ENCODE measurements at regions not wholly inside any gene's neighbourhood (a gene's known extent, or its start where the extent isn't known, plus 50 kb on each side); places are given as distances from the start of the nearest gene placed in this dataset.

DNA sequence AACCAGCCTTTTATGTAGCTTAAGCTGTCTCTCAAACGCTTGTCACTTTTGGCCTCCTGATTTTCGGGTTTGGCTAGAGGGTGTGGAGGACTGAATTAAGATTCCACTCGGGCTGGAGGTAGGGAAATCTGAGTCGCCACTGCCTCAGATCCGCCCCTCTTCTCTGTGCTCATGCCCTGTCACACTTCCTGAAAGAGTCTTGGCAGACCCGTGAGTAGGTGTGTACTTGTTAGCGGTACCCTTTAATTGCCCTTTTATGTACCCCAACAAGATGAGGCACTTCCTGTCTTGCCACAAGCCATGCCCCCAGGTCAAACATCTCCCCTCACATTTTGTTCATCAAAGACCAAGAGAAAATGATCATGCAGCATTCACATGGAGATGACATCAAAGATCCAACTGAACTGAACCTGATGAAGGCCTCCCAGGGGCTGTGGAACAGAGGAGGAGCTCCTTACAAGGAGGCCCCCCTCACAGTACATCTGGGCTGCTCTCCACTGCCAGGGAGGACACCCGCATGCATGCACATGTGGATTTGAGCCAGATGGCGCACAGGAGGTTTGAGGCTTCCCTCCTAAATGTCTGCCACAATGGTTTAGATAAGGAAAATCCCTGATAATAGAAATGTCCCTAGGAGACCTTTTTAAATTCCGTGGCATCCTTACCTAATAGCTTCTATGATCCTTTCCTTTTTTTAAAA, 86.5 kb upstream of the CDKN3 start:
- DNase-seq (ENCODE audit: low read depth in 2 of 2), result no peak

- DNase-seq (ENCODE audit: low read depth in 2 of 2), result no peak
Observed at GRCh38 chr14:54310851-54311228, 86.0 kb upstream of the CDKN3 start.

DNA sequence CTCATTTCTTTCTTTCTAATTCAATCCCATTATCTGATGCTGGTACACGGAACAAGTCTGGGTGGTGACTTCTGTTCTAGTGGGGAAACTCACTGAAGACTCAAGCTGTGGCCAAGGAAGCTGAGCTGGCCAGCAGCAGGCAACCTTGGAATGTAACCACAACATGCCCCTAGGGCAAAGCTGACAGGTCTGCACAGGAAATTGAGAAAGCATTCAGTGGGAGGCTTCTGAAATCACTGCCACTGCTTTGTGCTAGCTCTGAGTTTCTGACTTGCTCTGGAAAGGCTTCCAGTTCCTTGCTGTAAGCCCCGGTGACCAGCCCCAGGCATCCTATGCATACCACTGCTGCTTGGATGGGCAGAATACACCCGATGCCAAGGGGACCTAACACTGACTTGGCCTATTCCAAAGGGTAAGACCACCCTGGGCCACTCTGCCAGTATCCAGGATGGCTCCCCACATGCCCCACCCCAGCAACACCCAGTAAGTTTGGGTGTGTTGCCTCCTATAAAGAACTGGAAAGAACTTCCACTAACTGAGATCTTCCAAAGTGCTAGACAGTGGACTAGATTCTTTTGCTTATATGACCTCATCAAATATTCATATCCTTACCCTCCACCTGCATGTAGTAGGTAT, 84.5 kb upstream of the CDKN3 start:
- no peak for DNase-seq (ENCODE audit: low read depth in 2 of 2)

DNA sequence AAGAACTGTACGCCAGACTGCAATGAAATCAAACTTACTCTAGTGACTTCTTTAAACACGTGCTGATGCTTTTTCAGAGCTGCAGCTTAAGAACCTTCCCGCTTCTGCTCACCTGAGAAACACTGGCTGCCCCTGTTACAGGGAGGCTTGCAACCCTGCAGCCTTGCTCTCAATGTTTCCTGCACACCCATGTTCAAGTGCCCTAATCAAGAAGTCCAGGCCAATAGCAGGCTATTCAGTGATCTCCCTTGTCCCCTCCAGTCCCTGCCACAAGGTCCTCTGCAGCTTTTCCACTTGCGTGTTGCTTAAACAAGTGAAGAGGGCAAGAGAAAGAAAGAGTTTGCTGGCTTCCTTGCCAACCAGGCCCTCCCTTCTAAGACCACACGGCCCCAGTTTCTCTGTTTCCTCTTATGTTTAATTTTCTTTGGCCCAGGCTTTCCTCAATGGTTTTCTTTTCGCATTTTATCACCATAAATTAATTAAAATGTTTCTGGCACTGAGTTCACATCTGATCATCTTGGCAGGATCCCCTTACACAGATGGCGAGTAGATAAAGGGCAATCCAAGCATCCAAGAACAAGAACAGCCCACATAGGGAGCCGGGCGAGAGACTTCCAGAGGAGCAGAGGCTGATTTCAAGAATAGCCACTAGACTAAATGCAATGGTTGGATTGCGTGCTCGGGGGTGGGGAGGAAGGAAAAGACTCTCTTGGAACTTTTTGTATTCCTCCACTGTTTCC, 82.3 kb upstream of the CDKN3 start:
- no peak for DNase-seq (ENCODE audit: low read depth in 2 of 2)

GRCh38 chr14:54316652-54317051, 80.2 kb upstream of the CDKN3 start:
- DNase-seq (ENCODE audit: low read depth in 2 of 2), result no peak

DNA sequence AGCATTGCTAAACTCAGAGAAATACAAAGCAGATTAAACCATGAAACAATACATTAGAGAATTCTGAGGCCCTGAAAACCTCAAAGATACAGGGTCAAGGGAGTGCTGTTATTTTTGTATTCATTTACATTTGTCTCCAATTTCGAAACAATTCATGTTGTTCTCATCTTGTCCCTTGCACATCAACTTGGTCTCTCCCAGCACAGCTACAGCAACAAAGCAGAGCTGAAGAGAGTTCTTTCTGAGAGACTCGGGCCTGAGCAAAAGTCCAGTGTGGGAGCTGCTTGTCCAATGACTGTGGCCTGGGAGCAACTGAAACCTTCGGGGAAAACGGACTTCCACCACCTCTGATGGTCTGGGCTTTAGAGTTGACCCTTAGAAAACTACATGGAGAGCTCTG, 79.4 kb upstream of the CDKN3 start:
- DNase-seq (ENCODE audit: low read depth in 2 of 2), result no peak

DNA sequence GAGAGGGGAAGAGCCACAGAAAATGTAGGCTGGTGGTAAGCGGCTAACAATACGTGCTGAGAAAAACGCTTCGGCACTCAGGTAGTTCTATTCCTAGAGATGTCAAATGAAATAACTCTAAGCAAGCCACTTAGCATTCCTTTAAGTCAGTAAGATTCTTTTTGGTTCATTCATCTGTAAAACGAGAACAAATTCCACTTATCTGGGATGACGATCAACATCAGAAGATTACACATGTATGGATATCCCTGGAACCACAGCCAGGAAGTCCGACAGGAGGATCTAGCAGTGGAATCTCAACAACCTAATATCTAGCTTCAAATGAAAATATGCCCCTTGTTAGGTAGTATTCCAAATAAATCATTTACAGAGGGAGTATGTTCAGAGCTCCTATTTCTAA, 74.6 kb upstream of the CDKN3 start:
- no peak for DNase-seq (ENCODE audit: low read depth in 2 of 2)

DNA sequence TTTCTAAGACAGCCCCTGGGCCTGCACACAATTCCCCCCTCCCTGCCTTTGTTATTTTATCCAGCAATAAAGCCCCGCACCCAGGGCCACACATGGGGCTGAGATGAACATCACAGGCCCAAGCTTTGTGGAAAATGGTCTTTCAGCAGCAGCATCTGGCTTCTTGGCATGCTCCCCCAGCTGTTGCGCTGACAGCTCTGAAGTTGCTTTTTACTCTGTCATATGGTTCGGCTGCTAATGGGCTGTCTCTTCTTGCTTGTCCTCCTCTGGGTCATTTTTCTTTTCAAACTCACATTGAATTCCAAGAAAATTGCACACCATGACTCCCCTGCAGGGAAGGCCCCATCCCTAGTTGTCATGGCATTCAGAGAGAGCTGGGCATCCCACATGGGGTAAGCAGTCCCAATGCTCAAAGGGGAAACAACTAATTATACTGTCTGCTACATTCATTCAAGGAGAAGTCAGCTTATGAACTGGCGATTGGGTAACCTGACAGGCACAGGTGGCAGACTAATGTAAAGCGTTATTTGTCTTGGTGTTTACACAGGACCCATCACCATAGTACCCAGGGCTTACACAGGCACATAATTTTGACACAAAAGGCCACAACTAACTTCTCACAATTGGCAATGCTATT, 74.0 kb upstream of the CDKN3 start:
- no peak for DNase-seq (ENCODE audit: low read depth in 2 of 2)

- no peak for DNase-seq (ENCODE audit: low read depth in 2 of 2)
Observed at GRCh38 chr14:54325766-54326165, 71.0 kb upstream of the CDKN3 start.

DNA sequence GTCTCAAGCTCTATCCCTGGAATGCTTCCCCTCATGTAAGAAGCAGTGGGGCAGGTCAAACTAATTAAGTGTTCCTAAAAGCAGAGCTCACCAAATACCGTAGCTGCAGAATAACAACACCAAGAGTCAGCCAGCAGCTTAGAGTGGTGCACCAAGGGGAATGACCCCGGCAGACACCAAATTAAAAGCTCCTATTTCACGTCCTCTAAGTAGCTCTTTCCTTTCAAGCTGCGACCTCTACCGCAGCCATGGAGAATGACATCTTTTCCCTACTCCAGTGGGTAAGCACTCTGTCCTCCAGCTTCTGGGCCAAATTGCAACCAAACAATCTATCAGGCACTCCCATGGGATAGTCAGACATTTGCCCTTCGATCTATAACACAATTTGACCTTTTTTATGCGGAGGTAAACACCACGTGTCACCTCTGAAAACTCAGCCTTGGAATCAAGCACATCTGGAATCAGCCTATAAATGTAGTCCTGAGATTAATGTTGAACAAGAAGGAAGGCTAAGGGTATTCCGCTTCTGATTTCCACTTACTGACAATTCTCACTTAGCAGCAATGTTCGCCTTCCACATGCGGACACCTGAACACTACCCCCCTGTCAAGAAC, 67.6 kb upstream of the CDKN3 start:
- no peak for DNase-seq (ENCODE audit: low read depth in 2 of 2)

DNA sequence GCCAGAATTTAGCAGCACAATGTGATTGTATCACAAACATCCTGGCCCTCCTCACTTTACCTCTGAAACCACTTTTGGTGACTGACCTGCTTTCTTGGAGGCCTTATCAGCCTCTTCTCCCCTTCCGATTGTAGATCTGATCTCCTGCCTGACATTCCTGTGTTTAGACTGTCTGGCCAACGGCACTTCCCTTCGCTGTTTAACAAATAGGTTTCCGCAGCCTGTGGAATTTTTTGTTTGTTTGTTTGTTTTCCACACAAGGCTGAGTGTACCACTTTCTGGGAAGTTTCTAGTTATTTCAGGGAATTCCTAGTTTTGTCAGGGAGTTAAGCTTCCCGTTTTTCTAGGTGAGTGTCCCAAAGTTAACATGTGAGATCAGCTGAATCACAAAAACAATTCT, 65.9 kb upstream of the CDKN3 start:
- no peak for DNase-seq (ENCODE audit: low read depth in 2 of 2)

- no peak for DNase-seq (ENCODE audit: low read depth in 2 of 2)
Observed at GRCh38 chr14:54331516-54331915, 65.3 kb upstream of the CDKN3 start.

GRCh38 chr14:54332490-54332889, 64.3 kb upstream of the CDKN3 start:
- DNase-seq (ENCODE audit: low read depth in 2 of 2), result no peak

DNA sequence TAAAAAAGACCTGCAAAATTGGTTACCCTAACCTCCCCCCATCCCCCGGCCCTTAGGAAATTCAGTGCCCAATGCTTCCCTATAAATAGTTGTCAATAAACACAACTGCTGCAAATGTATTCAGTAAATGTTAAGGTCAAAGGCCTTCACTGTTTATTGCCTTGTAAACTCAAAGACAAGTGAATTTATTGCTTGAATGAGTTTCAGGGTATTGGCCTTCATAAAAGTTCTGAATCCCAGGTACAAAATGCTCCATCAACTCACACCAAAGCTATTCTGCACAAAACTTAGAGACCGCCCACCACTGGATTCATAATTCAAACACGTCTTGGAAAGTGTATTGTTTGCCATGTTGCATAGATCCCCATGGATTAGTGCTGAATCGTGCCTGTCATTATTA, 63.3 kb upstream of the CDKN3 start:
- DNase-seq (ENCODE audit: low read depth in 2 of 2), result no peak

GRCh38 chr14:54335569-54336155, 61.1 kb upstream of the CDKN3 start:
- DNase-seq (ENCODE audit: low read depth in 2 of 2), result no peak

GRCh38 chr14:54337314-54337713, 59.5 kb upstream of the CDKN3 start:
- no peak for DNase-seq (ENCODE audit: low read depth in 2 of 2)

- DNase-seq (ENCODE audit: low read depth in 2 of 2), result no peak
Observed at GRCh38 chr14:54338696-54339317, 58.0 kb upstream of the CDKN3 start.

GRCh38 chr14:54339771-54340170, 57.0 kb upstream of the CDKN3 start:
- no peak for DNase-seq (ENCODE audit: low read depth in 2 of 2)

DNA sequence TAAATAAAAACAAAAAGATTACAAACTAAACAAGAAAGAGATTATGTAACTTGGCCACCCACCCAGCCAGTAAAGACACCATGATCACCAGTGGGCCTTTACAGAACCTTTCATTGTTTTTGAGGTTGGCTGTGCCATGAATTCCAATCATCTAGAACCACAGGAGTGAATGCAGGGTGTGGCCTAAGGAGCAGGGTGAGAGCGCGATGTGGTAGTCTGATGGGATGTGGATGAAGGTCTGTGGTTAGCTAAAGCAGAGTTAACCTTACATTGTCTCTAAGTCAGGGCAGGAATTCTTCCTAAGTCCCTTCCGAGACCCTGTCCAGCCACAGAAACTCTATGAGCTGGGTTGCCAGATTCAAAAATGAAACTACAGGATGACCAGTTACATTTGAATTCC, 54.0 kb upstream of the CDKN3 start:
- no peak for DNase-seq (ENCODE audit: low read depth in 2 of 2)

- no peak for DNase-seq (ENCODE audit: low read depth in 2 of 2)
Observed at GRCh38 chr14:54343272-54344121, 53.3 kb upstream of the CDKN3 start.

All from stimulated activated CD4-positive, alpha-beta T cell treated with anti-CD3 and anti-CD28 coated beads, Interleukin-1b, Interleukin-23, amount 100 ng/mL, for 4 hours (primary cell).